Right renal pelvis (tissue), 4 donors: ENCODE measurements at regions not wholly inside any gene's neighbourhood (a gene's known extent, or its start where the extent isn't known, plus 50 kb on each side); places are given as distances from the start of the nearest gene placed in this dataset.
A peak's percentile ranks its signal among the peaks of the same experiment; 100 is the strongest.

Experiments used
- DNase-seq, 4 donors: peaks; one replicate each; pipeline ENCODE4 v3.0.0-alpha.2; 2013; ENCODE audit warnings: low read depth in 4 of 4, low spot score in 3 of 4, missing footprints in 1 of 4

GRCh38 chr7:38069052-38069451, 109.0 kb upstream of the STARD3NL start:
- DNase-seq = no peak

- peak in 1 of 4 donors; percentile 3 for DNase-seq
Measured at GRCh38 chr7:38070718-38071117, 107.3 kb upstream of the STARD3NL start.

GRCh38 chr7:38086857-38087256, 91.2 kb upstream of the STARD3NL start:
- no peak for DNase-seq

GRCh38 chr7:38102507-38102906, 75.5 kb upstream of the STARD3NL start:
- no peak for DNase-seq

GRCh38 chr7:38105874-38106483, 72.1 kb upstream of the STARD3NL start:
- peak in 2 of 4 donors; percentile 14 to 18 for DNase-seq

- DNase-seq = peak; percentile 22 to 50 (median 40)
Measured at GRCh38 chr7:38107486-38107893, 70.6 kb upstream of the STARD3NL start.

- no peak for DNase-seq
Measured at GRCh38 chr7:38112075-38112474, 66.0 kb upstream of the STARD3NL start.

GRCh38 chr7:38120076-38120475, 58.0 kb upstream of the STARD3NL start:
- DNase-seq = no peak

- DNase-seq = peak in 3 of 4 donors; percentile 23 to 40 (median 28)
Measured at GRCh38 chr7:38122501-38122900, 55.5 kb upstream of the STARD3NL start.

- no peak for DNase-seq
Measured at GRCh38 chr7:38123494-38123893, 54.6 kb upstream of the STARD3NL start.

GRCh38 chr7:38127216-38128207, 50.5 kb upstream of the STARD3NL start:
- no peak for DNase-seq
